H1 (cell line): ENCODE measurements at regions not wholly inside any gene's neighbourhood (a gene's known extent, or its start where the extent isn't known, plus 50 kb on each side); places are given as distances from the start of the nearest gene placed in this dataset.

ENCODE experiments used
- EZH2 ChIP-seq: fragments of 200-600 bp; sonication (generic); IDR thresholded peaks from 2 replicates; pipeline ENCODE4 v1.7.1; 2012; ENCODE audit warnings: low read depth, mild to moderate bottlenecking, moderate library complexity, low read length, inconsistent platforms; ENCODE audit not compliant: severe bottlenecking
- KDM1A ChIP-seq: fragments of 200-600, 300-600 bp; sonication (generic); IDR thresholded peaks from 2 replicates; pipeline ENCODE4 v1.7.1; 2016; ENCODE audit warnings: mild to moderate bottlenecking, low read length, borderline replicate concordance
- RAD21 ChIP-seq, 2 experiments: IDR thresholded peaks in 1 of 2; conservative IDR thresholded peaks in 1 of 2; 2 replicates each; pipeline ENCODE4 v1.6.1; 2011; ENCODE audit warnings: low read depth in 2 of 2, low read length in 2 of 2, improper control_type of control experiment in 1 of 2, inconsistent platforms in 1 of 2, mild to moderate bottlenecking in 1 of 2, moderate library complexity in 1 of 2
- YY1 ChIP-seq: IDR thresholded peaks from 2 replicates; pipeline ENCODE4 v1.6.1; 2011; ENCODE audit warnings: low read depth, mild to moderate bottlenecking, low read length
- TF ChIP-seq, protein P1 (sequence below), 3 experiments: IDR thresholded peaks; 1 replicate in 2 of 3; 2 replicates in 1 of 3; pipeline versions ENCODE4 v1.5.1 to v1.6.1; 2011; ENCODE audit warnings: low read length in 3 of 3, mild to moderate bottlenecking in 3 of 3, inconsistent platforms in 2 of 3, low read depth in 1 of 3, moderate library complexity in 1 of 3; ENCODE audit not compliant: insufficient read depth in 1 of 3; ENCODE audit errors: control extremely low read depth in 1 of 3
- TF ChIP-seq, protein P2 (sequence below): IDR thresholded peaks from 2 replicates; pipeline ENCODE4 v1.6.1; 2011; ENCODE audit warnings: low read length, improper control_type of control experiment

DNA sequence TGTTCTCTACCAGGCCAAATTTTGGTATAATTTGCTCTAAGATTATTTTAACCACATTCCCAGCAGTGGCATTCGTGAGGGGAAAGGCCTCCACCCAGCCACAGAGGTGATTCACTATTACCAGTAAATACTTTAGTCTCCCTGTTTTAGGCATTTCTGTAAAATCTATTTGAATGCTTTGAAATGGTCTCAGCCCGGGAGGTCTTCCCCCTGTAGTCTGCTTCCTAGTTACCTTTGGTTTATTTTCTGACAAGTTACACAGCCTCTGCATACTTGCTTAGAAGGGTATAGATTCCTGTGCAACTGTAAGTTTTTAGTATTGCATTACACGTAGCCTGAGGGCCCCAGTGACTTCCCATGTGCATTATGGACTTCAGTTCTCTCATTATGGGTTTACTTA is 248.7 kb downstream of the C6orf118 start:
- TF ChIP-seq KDM1A = no peak
- TF ChIP-seq, protein P1, sequence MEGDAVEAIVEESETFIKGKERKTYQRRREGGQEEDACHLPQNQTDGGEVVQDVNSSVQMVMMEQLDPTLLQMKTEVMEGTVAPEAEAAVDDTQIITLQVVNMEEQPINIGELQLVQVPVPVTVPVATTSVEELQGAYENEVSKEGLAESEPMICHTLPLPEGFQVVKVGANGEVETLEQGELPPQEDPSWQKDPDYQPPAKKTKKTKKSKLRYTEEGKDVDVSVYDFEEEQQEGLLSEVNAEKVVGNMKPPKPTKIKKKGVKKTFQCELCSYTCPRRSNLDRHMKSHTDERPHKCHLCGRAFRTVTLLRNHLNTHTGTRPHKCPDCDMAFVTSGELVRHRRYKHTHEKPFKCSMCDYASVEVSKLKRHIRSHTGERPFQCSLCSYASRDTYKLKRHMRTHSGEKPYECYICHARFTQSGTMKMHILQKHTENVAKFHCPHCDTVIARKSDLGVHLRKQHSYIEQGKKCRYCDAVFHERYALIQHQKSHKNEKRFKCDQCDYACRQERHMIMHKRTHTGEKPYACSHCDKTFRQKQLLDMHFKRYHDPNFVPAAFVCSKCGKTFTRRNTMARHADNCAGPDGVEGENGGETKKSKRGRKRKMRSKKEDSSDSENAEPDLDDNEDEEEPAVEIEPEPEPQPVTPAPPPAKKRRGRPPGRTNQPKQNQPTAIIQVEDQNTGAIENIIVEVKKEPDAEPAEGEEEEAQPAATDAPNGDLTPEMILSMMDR (IDR thresholded peaks at IDR 0.05; ENCODE audit: control extremely low read depth in 1 of 3, insufficient read depth in 1 of 3, low read depth in 1 of 3, low read length in 3 of 3) = no peak
- TF ChIP-seq, protein P2, sequence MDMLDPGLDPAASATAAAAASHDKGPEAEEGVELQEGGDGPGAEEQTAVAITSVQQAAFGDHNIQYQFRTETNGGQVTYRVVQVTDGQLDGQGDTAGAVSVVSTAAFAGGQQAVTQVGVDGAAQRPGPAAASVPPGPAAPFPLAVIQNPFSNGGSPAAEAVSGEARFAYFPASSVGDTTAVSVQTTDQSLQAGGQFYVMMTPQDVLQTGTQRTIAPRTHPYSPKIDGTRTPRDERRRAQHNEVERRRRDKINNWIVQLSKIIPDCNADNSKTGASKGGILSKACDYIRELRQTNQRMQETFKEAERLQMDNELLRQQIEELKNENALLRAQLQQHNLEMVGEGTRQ = no peak
- TF ChIP-seq EZH2 = no peak
- TF ChIP-seq YY1 = no peak
- no peak for TF ChIP-seq RAD21 (IDR thresholded peaks at IDR 0.05 in 1 of 2, conservative IDR thresholded peaks at IDR 0.05 in 1 of 2; ENCODE audit: low read depth in 2 of 2, low read length in 2 of 2)
